GM20431 (cell line): ENCODE measurements at regions not wholly inside any gene's neighbourhood (a gene's known extent, or its start where the extent isn't known, plus 50 kb on each side); places are given as distances from the start of the nearest gene placed in this dataset.

Experiments used
- in situ Hi-C: fragments of 300-500 bp; cut with MseI, MboI; formaldehyde crosslinking; loops from one replicate; pipeline ENCODE4 v1.15.0; 2020; ENCODE audit warnings: low sequenced_read_pairs; ENCODE audit not compliant: unreplicated experiment

- in situ Hi-C loops: no loop called here
These were observed 51.7 kb upstream of the ATXN1 start for GRCh38 chr6:16812993-16813392.

DNA sequence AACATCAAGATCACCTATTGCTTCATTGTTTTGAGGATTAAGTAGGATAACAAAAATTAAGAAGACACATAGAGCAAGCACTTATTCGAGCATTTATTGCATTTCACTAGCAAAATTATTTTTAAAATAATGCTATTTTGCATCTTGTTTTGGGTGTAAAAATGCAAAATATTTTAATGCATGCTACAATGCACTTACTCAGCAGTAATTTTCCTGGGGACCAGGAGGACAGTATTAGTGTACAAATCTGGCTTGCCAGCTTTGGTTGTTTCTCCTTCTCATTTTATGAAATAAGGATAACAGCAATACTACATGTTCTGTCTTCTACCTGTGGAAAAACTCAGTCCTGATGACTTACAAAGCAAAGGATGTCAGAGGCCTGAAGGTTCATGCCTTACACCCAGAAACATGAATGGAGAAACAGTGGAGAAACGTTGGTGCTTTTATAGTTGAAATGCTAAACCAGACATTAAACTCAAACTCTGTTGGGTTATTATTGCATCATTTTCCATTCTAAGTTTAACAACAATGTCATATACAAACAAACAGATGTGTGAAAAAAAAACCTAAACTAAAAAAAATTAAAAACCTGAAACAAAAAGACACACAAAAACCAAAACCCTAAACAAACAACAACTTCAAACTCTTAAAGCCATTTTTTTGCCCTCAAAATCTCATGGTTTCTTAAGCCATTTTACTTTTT is 50.2 kb upstream of the ATXN1 start:
- in situ Hi-C loops: no loop called here
